Stimulated activated naive CD8-positive, alpha-beta T cell treated with anti-CD3 and anti-CD28 coated beads, Interleukin-15, Interleukin-2, amounts not matched to agents 100 ng/mL and 50 ng/mL, for 24 hours (primary cell): ENCODE measurements at regions not wholly inside any gene's neighbourhood (a gene's known extent, or its start where the extent isn't known, plus 50 kb on each side); places are given as distances from the start of the nearest gene placed in this dataset.

Experiments
- H3K27ac Mint-ChIP-seq: one replicate; pipeline ENCODE4 v1.8.0; 2021; ENCODE audit warnings: mild to moderate bottlenecking, mixed read lengths
- H3K27me3 Mint-ChIP-seq: one replicate; pipeline ENCODE4 v1.8.0; 2021; ENCODE audit warnings: mixed read lengths
- H3K36me3 Mint-ChIP-seq: one replicate; pipeline ENCODE4 v1.8.0; 2021; ENCODE audit warnings: low read depth, mixed read lengths
- H3K4me1 Mint-ChIP-seq: one replicate; pipeline ENCODE4 v1.8.0; 2021; ENCODE audit warnings: low read depth, mixed read lengths
- H3K4me3 Mint-ChIP-seq: one replicate; pipeline ENCODE4 v1.8.0; 2021; ENCODE audit warnings: mild to moderate bottlenecking, mixed read lengths
- H3K9me3 Mint-ChIP-seq: one replicate; pipeline ENCODE4 v1.8.0; 2021; ENCODE audit warnings: mixed read lengths

DNA sequence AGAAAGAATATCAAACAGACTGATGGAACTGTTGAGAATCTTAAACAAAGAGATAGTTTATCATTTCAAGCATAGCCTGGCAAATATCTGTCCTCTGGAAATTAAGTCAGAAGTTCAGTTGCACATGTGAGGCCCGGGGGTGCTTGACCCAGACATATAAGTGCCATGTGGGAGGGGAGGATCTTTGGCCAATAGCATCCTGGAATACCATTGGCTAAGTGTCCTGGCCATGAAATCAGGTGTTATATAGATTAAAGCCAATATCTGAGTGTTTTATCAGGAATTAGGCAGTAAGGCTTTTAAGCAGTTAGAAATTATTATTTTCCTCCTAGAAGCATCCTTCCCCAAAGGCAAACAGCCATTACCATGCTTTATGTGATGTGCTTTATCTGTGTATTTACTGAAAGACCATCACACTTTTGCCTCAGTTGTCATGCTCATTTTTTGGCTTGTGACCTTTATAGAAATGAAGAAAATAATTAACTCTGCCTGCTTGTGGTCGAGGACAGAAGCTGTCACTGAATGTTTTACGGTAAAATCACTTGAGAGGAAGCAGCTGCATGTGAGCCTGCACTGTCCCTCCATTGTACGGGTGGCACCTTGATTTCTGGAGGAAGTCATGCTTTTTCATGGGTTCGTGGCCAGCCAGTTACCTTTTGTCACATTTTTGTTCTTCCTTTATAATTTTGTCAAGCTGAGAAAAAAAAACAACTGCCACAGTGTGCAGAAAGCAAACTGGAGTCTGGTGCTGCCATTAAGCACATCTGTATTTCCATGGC, 259.9 kb upstream of the FMN2 start:
- H3K4me3 Mint-ChIP-seq = no peak overlapping the region
- H3K27ac Mint-ChIP-seq = no peak overlapping the region
- H3K36me3 Mint-ChIP-seq = no peaks in the 10 kb centered on the region
- H3K9me3 Mint-ChIP-seq = no peaks in the 10 kb centered on the region
- no peaks in the 10 kb centered on the region for H3K4me1 Mint-ChIP-seq
- no peaks in the 10 kb centered on the region for H3K27me3 Mint-ChIP-seq

DNA sequence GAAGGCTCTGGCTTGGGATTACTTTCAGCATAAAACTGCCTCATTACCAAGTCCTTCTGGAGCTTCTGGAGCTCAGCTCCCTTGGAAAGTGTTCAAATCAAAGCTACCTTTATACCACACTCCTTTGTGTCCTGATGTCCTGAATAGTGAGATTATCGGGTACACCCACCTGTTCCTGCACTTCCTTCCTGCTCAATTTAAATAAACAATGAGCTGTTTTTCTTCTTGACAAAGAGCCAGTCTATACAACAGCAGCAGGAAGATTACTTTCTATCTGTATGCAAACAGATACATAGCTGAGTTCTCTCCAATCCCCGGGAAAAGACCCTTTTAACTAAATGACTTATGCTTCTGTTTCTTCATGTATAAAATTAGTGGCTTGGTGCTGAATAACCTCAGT, 258.0 kb upstream of the FMN2 start:
- Mint-ChIP-seq H3K4me3 (no peak overlapping the region), H3K27me3 (no peaks in the 10 kb centered on the region), H3K9me3 (no peaks in the 10 kb centered on the region), H3K36me3 (no peaks in the 10 kb centered on the region), H3K4me1 (no peaks in the 10 kb centered on the region), H3K27ac (no peak overlapping the region)

- no peak overlapping the region for H3K4me3 Mint-ChIP-seq
- H3K9me3 Mint-ChIP-seq = no peaks in the 10 kb centered on the region
- H3K27me3 Mint-ChIP-seq = no peaks in the 10 kb centered on the region
- no peak overlapping the region for H3K27ac Mint-ChIP-seq
- H3K36me3 Mint-ChIP-seq = no peaks in the 10 kb centered on the region
- H3K4me1 Mint-ChIP-seq = no peaks in the 10 kb centered on the region
Measured at GRCh38 chr1:239835946-239836440, 255.7 kb upstream of the FMN2 start.

DNA sequence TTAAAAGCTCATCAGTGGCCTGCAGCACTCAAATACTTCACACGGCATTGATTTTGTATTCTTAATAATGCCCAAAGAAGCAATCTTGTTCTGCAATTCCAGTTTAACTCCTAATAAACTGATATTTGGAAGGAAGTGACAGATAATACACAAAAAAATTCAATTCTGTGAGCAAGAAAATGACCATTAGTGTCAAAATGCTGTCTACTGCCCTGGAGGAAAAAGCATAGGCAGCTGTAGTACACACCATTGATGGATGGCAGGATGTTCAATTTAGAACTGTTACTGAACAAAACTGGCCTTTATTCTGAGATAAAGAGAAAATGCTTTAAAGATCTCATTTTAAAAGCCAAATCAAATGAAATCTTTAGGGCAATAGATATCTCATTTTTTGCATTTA, 251.3 kb upstream of the FMN2 start:
- Mint-ChIP-seq H3K4me3 (no peak overlapping the region), H3K36me3 (no peaks in the 10 kb centered on the region), H3K9me3 (no peaks in the 10 kb centered on the region), H3K27ac (no peak overlapping the region), H3K4me1 (no peaks in the 10 kb centered on the region), H3K27me3 (no peaks in the 10 kb centered on the region)

DNA sequence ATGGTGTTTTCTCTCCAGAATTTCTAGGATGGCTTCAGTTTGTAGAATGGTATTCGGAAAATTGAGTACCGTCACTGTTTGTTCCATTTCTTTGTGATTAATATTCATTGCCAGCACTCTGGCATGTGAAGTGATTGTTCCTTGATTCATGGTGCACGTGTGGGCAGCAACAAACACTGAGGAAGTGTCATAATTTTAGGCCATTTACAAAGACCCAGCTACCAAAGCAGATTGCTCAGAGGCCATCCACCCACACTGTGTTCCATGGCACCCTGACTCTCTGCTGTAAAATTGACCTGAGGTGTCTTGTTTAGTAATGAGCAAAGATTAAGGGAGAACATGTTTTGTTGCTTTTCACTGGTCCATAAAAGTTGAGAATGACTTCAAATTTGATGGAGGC, 250.9 kb upstream of the FMN2 start:
- no peaks in the 10 kb centered on the region for H3K36me3 Mint-ChIP-seq
- H3K27me3 Mint-ChIP-seq = no peaks in the 10 kb centered on the region
- H3K27ac Mint-ChIP-seq = no peak overlapping the region
- no peaks in the 10 kb centered on the region for H3K9me3 Mint-ChIP-seq
- H3K4me3 Mint-ChIP-seq = no peak overlapping the region
- no peaks in the 10 kb centered on the region for H3K4me1 Mint-ChIP-seq

DNA sequence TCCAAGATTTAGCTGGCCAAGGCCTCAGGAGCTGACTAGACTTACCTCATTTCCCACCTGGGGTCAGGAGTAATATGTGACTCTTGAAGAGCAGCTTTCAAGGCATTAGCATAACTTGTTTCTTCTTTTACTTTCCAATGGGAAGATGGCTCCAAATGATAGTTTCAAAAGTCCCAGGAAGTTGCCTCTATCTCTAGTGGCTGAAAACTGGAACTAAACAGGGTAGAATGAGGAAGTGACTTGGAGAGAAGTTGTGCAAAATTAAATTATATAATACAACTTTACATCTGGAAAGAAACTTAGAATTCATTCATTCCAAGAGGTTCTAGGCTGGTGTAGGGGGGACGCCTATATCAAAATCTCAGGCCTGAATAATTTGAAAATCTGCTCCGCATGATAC, 250.1 kb upstream of the FMN2 start:
- Mint-ChIP-seq H3K4me3 (no peak overlapping the region), H3K4me1 (no peaks in the 10 kb centered on the region), H3K27ac (no peak overlapping the region), H3K27me3 (no peaks in the 10 kb centered on the region), H3K36me3 (no peaks in the 10 kb centered on the region), H3K9me3 (no peaks in the 10 kb centered on the region)

DNA sequence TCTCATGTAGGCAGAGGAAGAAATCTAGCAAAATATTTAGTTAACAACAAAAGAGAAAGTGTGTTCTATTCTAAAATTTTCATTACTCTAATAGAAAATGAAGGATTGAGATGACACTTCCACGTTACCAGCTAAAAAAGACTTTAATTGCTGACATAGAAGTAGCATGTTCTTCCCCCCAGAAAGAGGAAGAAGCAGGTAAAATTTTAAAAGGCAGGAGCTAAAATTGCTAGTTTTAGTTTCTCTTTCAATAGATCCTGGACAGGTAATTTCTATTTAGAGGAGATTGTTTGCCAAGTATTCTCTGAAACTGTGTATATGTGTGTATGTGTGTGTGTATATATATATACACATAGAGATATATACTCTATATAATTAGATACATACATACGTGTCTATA, 248.1 kb upstream of the FMN2 start:
- H3K4me3 Mint-ChIP-seq = no peak overlapping the region
- no peaks in the 10 kb centered on the region for H3K36me3 Mint-ChIP-seq
- no peak overlapping the region for H3K27ac Mint-ChIP-seq

GRCh38 chr1:239844833-239845232, 246.8 kb upstream of the FMN2 start:
- Mint-ChIP-seq H3K4me3 (no peak overlapping the region), H3K9me3 (no peaks in the 10 kb centered on the region), H3K27ac (no peak overlapping the region)

More for the DNA sequence above, 248.1 kb upstream of the FMN2 start:
- H3K27me3 Mint-ChIP-seq = no peaks in the 10 kb centered on the region
- H3K4me1 Mint-ChIP-seq = no peaks in the 10 kb centered on the region
- H3K9me3 Mint-ChIP-seq = no peaks in the 10 kb centered on the region

GRCh38 chr1:239854922-239855321, 236.8 kb upstream of the FMN2 start:
- no peaks in the 10 kb centered on the region for H3K4me1 Mint-ChIP-seq
- H3K4me3 Mint-ChIP-seq = no peak overlapping the region
- no peaks in the 10 kb centered on the region for H3K36me3 Mint-ChIP-seq
- peaks cover 17% of the 10 kb centered on the region for H3K9me3 Mint-ChIP-seq
- no peak overlapping the region for H3K27ac Mint-ChIP-seq
- no peaks in the 10 kb centered on the region for H3K27me3 Mint-ChIP-seq

More at GRCh38 chr1:239844833-239845232, 246.8 kb upstream of the FMN2 start:
- H3K4me1 Mint-ChIP-seq = no peaks in the 10 kb centered on the region
- H3K27me3 Mint-ChIP-seq = no peaks in the 10 kb centered on the region
- H3K36me3 Mint-ChIP-seq = no peaks in the 10 kb centered on the region

- Mint-ChIP-seq H3K27me3 (no peaks in the 10 kb centered on the region), H3K9me3 (peaks cover 17% of the 10 kb centered on the region), H3K27ac (no peak overlapping the region), H3K36me3 (no peaks in the 10 kb centered on the region), H3K4me1 (no peaks in the 10 kb centered on the region), H3K4me3 (no peak overlapping the region)
Measured at GRCh38 chr1:239856067-239856466, 235.6 kb upstream of the FMN2 start.

- H3K36me3 Mint-ChIP-seq = no peaks in the 10 kb centered on the region
- H3K27me3 Mint-ChIP-seq = no peaks in the 10 kb centered on the region
- no peak overlapping the region for H3K27ac Mint-ChIP-seq
- H3K4me3 Mint-ChIP-seq = no peak overlapping the region
- H3K4me1 Mint-ChIP-seq = no peaks in the 10 kb centered on the region
- peaks cover 17% of the 10 kb centered on the region for H3K9me3 Mint-ChIP-seq
Measured at GRCh38 chr1:239856924-239857323, 234.8 kb upstream of the FMN2 start.

DNA sequence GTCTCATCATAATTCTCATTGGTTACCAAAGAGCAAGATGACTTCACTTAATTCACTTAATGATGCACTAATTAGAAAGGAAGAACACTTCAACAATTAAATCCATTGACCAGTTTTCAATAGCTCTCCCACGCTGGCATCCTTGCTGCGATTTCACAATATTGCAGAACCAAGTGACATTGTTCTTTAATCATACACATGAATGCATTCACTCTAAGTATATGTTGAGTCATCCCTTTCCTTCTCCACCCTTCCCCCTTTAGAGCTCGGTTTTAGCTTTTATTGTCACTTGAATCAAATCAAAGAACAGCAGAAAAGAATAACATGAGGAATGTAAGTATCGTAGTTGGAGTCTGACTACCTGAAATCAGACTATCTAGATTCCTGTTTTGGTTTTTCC, 233.6 kb upstream of the FMN2 start:
- Mint-ChIP-seq H3K36me3 (no peaks in the 10 kb centered on the region), H3K4me1 (no peaks in the 10 kb centered on the region), H3K27ac (no peak overlapping the region), H3K9me3 (peaks cover 17% of the 10 kb centered on the region), H3K27me3 (no peaks in the 10 kb centered on the region), H3K4me3 (no peak overlapping the region)

DNA sequence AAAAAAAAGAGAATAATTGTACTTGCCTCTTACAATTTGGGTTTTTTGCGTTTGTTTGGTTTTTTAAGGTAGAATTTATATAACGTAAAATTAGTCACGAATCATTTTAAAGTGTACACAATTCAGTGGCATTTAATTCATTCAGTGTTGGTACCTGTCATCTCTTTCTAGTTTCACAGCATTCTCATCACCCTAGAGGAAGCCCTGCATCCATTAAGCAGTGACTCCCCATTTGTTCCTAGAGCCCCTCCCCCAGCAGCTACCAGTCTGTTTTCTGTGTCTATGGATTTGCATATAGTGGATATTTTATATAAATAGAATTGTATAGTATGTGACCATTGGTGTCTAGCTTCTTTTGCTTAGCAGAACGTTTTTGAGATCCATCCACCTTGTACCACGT, 233.2 kb upstream of the FMN2 start:
- Mint-ChIP-seq H3K4me3 (no peak overlapping the region), H3K36me3 (no peaks in the 10 kb centered on the region), H3K27me3 (no peaks in the 10 kb centered on the region), H3K4me1 (no peaks in the 10 kb centered on the region), H3K27ac (no peak overlapping the region), H3K9me3 (peaks cover 19% of the 10 kb centered on the region)

- Mint-ChIP-seq H3K27ac (no peak overlapping the region), H3K4me3 (no peak overlapping the region), H3K4me1 (no peaks in the 10 kb centered on the region), H3K27me3 (no peaks in the 10 kb centered on the region), H3K36me3 (no peaks in the 10 kb centered on the region), H3K9me3 (peaks cover 6% of the 10 kb centered on the region)
Measured at GRCh38 chr1:239861985-239862384, 229.7 kb upstream of the FMN2 start.

- Mint-ChIP-seq H3K27ac (no peak overlapping the region), H3K9me3 (peaks cover 3% of the 10 kb centered on the region), H3K27me3 (no peaks in the 10 kb centered on the region), H3K36me3 (no peaks in the 10 kb centered on the region), H3K4me1 (no peaks in the 10 kb centered on the region), H3K4me3 (no peak overlapping the region)
Measured at GRCh38 chr1:239868058-239868832, 223.4 kb upstream of the FMN2 start.
